HCT116 (cell line): ENCODE measurements at regions not wholly inside any gene's neighbourhood (a gene's known extent, or its start where the extent isn't known, plus 50 kb on each side); places are given as distances from the start of the nearest gene placed in this dataset.

Source experiments
- ATAC-seq: fragments of 200-7000 bp; cut with Tn5 transposase; 2 replicates; pipeline ENCODE4 v1.9.1; 2020; ENCODE audit warnings: mild to moderate bottlenecking, moderate library complexity
- BruUV-seq: library from RNA; stranded (reverse); fragments of 400-500 nt; replicated peaks from 2 replicates; lab custom pipeline; 2021; lab: Mats Ljungman, UMichigan
- CTCF ChIA-PET: fragments of 300-600 bp; sonication (Branson Sonifier 250); formaldehyde crosslinking; loops from one replicate; lab custom pipeline; 2021; ENCODE audit warnings: antibody characterized with exemption; lab: Charles Lee
- POLR2A ChIA-PET: fragments of 300-600, 350-600 bp; sonication (Branson Sonifier 250); formaldehyde crosslinking; loops from one replicate; lab custom pipeline; 2021; ENCODE audit warnings: antibody characterized with exemption; lab: Charles Lee
- RAD21 ChIA-PET, 2 experiments: fragments of 300-600 bp; sonication (Branson Sonifier 250); formaldehyde crosslinking; loops; one replicate each; lab custom pipeline; 2023; ENCODE audit warnings: low total read pairs in 2 of 2; ENCODE audit not compliant: uncharacterized antibody in 2 of 2, unreplicated experiment in 2 of 2, low non-redundant PET in 1 of 2; lab: Charles Lee
- DNase-seq: peaks from one replicate; pipeline ENCODE4 v3.0.0-alpha.2; 2010; ENCODE audit warnings: low read depth, low spot score
- H2AFZ ChIP-seq: fragments of 200-600 bp; shearing (Covaris generic), sonication (generic); 2 replicates; pipeline ENCODE4 v1.6.1; 2017; ENCODE audit warnings: low read depth, mixed run types, mixed read lengths, antibody characterized with exemption, low read length; ENCODE audit not compliant: poor library complexity, severe bottlenecking
- H3K27ac ChIP-seq: 2 replicates; pipeline ENCODE4 v1.5.1; 2012; ENCODE audit warnings: low read depth, low read length
- H3K27me3 ChIP-seq: fragments of 200-600 bp; sonication (generic); 2 replicates; pipeline ENCODE4 v1.6.1; 2016; ENCODE audit warnings: mixed run types, low read length, mixed read lengths; ENCODE audit not compliant: insufficient read depth
- H3K36me3 ChIP-seq, 2 experiments: fragments of 200-500 bp in 1 of 2; fragments of 200-600 bp in 1 of 2; sonication (Bioruptor generic) in 1 of 2; sonication (generic) in 1 of 2; 2 replicates each; pipeline versions ENCODE4 v1.5.1 to v1.6.1; 2014 to 2016; ENCODE audit warnings: low read length in 2 of 2, inconsistent platforms in 1 of 2, mixed read lengths in 1 of 2, mixed run types in 1 of 2; ENCODE audit not compliant: insufficient read depth in 2 of 2, control insufficient read depth in 1 of 2
- H3K4me1 ChIP-seq, 2 experiments: fragments of 200-600 bp in 1 of 2; sonication (generic) in 1 of 2; 2 replicates each; pipeline versions ENCODE4 v1.5.1 to v1.6.1; 2012 to 2017; ENCODE audit warnings: low read length in 2 of 2, inconsistent platforms in 1 of 2, mild to moderate bottlenecking in 1 of 2, mixed read lengths in 1 of 2, mixed run types in 1 of 2, moderate library complexity in 1 of 2; ENCODE audit not compliant: insufficient read depth in 2 of 2, control insufficient read depth in 1 of 2
- H3K4me2 ChIP-seq: fragments of 200-600 bp; sonication (generic); 2 replicates; pipeline ENCODE4 v1.6.1; 2017; ENCODE audit warnings: mixed run types, low read length, mixed read lengths
- H3K4me3 ChIP-seq, 2 experiments: fragments of 200-600 bp in 1 of 2; sonication (generic) in 1 of 2; replicated peaks in 1 of 2; 2 replicates each; pipeline ENCODE4 v1.5.1; 2011 to 2016; ENCODE audit warnings: low read length in 2 of 2, control low read depth in 1 of 2, low read depth in 1 of 2, mild to moderate bottlenecking in 1 of 2, mixed read lengths in 1 of 2, mixed run types in 1 of 2
- H3K79me2 ChIP-seq: fragments of 200-600 bp; sonication (generic); 2 replicates; pipeline ENCODE4 v1.6.1; 2017; ENCODE audit warnings: mild to moderate bottlenecking, mixed run types, low read length, moderate library complexity, mixed read lengths; ENCODE audit not compliant: insufficient read depth
- H3K9ac ChIP-seq: fragments of 200-600 bp; sonication (generic); 2 replicates; pipeline ENCODE4 v1.6.1; 2016; ENCODE audit warnings: low read length, mixed read lengths
- H3K9me2 ChIP-seq: fragments of 200-600 bp; sonication (generic), shearing (Covaris generic); 2 replicates; pipeline ENCODE4 v1.6.1; 2017; ENCODE audit warnings: mixed run types, mild to moderate bottlenecking, moderate library complexity; ENCODE audit not compliant: insufficient read depth
- H3K9me3 ChIP-seq, 2 experiments: fragments of 200-500 bp in 1 of 2; fragments of 200-600 bp in 1 of 2; sonication (Bioruptor generic) in 1 of 2; sonication (generic) in 1 of 2; 2 replicates each; pipeline ENCODE4 v1.6.1; 2014 to 2017; ENCODE audit warnings: low read length in 2 of 2, mixed read lengths in 2 of 2, inconsistent platforms in 1 of 2, low read depth in 1 of 2, mild to moderate bottlenecking in 1 of 2, mixed run types in 1 of 2, moderate library complexity in 1 of 2; ENCODE audit not compliant: control insufficient read depth in 1 of 2, insufficient read depth in 1 of 2
- H4K20me1 ChIP-seq: fragments of 200-600 bp; sonication (generic), shearing (Covaris generic); 2 replicates; pipeline ENCODE4 v1.6.1; 2017; ENCODE audit warnings: mixed run types, mild to moderate bottlenecking, moderate library complexity; ENCODE audit not compliant: insufficient read depth
- CBX3 ChIP-seq: IDR thresholded peaks from 2 replicates; pipeline ENCODE4 v1.6.1; 2012; ENCODE audit warnings: low read depth
- EZH2phosphoT487 ChIP-seq: fragments of 200-600 bp; IDR thresholded peaks from 2 replicates; pipeline ENCODE4 v1.6.1; 2018; ENCODE audit warnings: antibody characterized with exemption, borderline replicate concordance
- FOSL1 ChIP-seq: IDR thresholded peaks from 2 replicates; pipeline ENCODE4 v1.6.1; 2012; ENCODE audit warnings: low read depth
- JUND ChIP-seq: IDR thresholded peaks from 2 replicates; pipeline ENCODE4 v1.6.1; 2012
- POLR2A ChIP-seq: IDR thresholded peaks from 2 replicates; pipeline ENCODE4 v1.7.0; 2011; ENCODE audit warnings: borderline replicate concordance; ENCODE audit not compliant: insufficient read depth, insufficient read length; ENCODE audit errors: extremely low read depth
- POLR2AphosphoS5 ChIP-seq: IDR thresholded peaks from 2 replicates; pipeline ENCODE4 v1.6.1; 2011; ENCODE audit warnings: mild to moderate bottlenecking, low read depth, low read length, moderate library complexity
- SIN3A ChIP-seq: IDR thresholded peaks from 2 replicates; pipeline ENCODE4 v1.6.1; 2012; ENCODE audit warnings: low read depth
- SP1 ChIP-seq: IDR thresholded peaks from 2 replicates; pipeline ENCODE4 v1.6.1; 2012; ENCODE audit warnings: low read depth
- YY1 ChIP-seq: IDR thresholded peaks from 2 replicates; pipeline ENCODE4 v1.6.1; 2011; ENCODE audit warnings: low read length, low read depth, moderate library complexity, mild to moderate bottlenecking; ENCODE audit not compliant: insufficient replicate concordance; ENCODE audit errors: extremely low read depth
- ZFX ChIP-seq: fragments of 450-650 bp; IDR thresholded peaks from 2 replicates; pipeline ENCODE4 v1.6.1; 2017
- ZNF274 ChIP-seq: fragments of 200-500 bp; sonication (Bioruptor generic); IDR thresholded peaks from 2 replicates; pipeline ENCODE4 v1.6.1; 2014; ENCODE audit warnings: mild to moderate bottlenecking, low read depth, low read length, inconsistent platforms
- intact Hi-C: fragments of 100-400 bp; cut with micrococcal nuclease; formaldehyde crosslinking; loops from 2 replicates; pipeline ENCODE4 v1.10.0; 2022
- TF ChIP-seq, protein P1 (sequence below): IDR thresholded peaks from 2 replicates; pipeline ENCODE4 v1.6.1; 2012

DNA sequence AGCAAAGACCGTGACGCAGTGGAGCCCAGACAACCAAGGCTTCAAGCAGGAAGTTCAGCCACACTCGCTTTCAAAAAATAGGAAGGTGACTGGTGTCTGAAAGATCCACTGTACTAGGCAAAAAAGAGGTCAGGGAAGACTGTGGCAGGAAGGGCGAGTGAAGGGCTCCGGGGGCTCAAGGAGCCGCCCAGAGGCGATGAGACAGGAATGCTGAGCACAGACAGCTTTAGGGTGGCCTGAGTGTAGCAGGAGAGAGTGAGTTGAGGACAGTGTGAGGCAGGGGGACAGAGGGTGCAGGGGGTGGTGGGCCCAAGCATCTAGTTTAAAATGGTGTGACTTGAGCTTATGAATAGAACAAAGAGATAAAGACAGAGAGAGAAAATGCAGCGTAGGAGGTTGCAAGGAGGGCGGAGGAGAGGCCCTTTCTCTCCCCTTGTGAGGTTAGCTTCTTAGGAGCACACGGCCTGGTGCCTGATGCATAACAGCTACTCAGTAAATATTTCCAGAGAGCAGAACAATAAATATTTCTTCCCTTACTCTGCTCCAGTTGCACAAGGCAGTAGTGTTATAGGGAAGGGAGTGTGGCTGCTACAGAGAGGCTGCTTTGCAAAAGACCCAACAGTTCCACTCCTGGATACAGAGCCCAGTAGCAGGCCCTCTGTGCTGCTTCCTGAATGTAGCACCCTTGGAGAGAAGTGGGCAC, 789.7 kb upstream of the RAB6C start:
- Histone ChIP-seq H3K9ac (no peak overlapping the region), H4K20me1 (no peaks in the 10 kb centered on the region), H3K9me3 (no peaks in the 10 kb centered on the region), H3K27ac (no peak overlapping the region), H3K27me3 (peaks cover 13% of the 10 kb centered on the region), H2AFZ (no peak overlapping the region), H3K36me3 (no peaks in the 10 kb centered on the region; a peak in 1 of 4 replicates), H3K4me2 (no peak overlapping the region), H3K9me2 (no peaks in the 10 kb centered on the region), H3K79me2 (no peaks in the 10 kb centered on the region), H3K4me3 (no peak overlapping the region), H3K4me1 (peaks cover 0 to 23% of the 10 kb centered on the region in 2 experiments; a peak in 2 of 4 replicates)
- BruUV-seq, result no TSS peak
- RAD21 ChIA-PET, result no interaction called here
- no peak for ATAC-seq
- POLR2A ChIA-PET, result no interaction called here
- TF ChIP-seq SP1 (no peak), POLR2A (no peak), SIN3A (no peak), JUND (no peak), ZNF274 (no peak)
- CTCF ChIA-PET, result no interaction called here
- no peak for DNase-seq
- intact Hi-C loops, result no loop called here

DNA sequence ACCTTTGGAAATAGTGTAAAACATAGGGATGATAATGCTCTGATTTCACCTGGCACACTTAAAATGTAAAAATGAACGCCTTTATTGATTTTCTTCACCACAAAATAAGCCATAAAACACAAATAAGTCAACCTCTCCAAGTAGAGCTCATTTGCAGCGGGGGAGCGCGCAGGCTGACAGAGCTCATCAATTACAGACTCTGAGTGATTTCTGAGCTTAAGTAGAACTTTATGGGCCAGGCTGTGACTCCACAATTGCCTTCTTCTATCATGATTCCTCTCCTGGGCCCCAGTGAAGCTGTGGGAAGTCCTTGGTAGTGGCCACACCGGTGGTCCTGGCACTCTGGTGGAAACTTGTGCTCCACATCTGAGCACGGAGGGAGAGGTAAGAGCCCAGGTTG, 789.0 kb upstream of the RAB6C start:
- Histone ChIP-seq H3K9me3 (no peaks in the 10 kb centered on the region), H3K4me3 (no peak overlapping the region), H3K9ac (no peak overlapping the region), H3K4me1 (peaks cover 0 to 23% of the 10 kb centered on the region in 2 experiments; a peak in 2 of 4 replicates), H3K36me3 (no peaks in the 10 kb centered on the region; a peak in 1 of 4 replicates), H3K9me2 (no peaks in the 10 kb centered on the region), H3K27ac (no peak overlapping the region), H3K4me2 (0 out of 2 replicates have a peak overlapping the region, but pooled peaks have one; percentile 56), H3K27me3 (peaks cover 9% of the 10 kb centered on the region), H2AFZ (no peak overlapping the region), H4K20me1 (no peaks in the 10 kb centered on the region), H3K79me2 (no peaks in the 10 kb centered on the region)
- BruUV-seq, result no TSS peak
- RAD21 ChIA-PET, result no interaction called here
- POLR2A ChIA-PET, result no interaction called here
- DNase-seq (no peak), ATAC-seq (no peak)
- intact Hi-C loops, result no loop called here
- CTCF ChIA-PET, result no interaction called here
- TF ChIP-seq CBX3 (no peak), ZFX (no peak), YY1 (no peak), FOSL1 (no peak), POLR2AphosphoS5 (no peak), EZH2phosphoT487 (no peak)
- TF ChIP-seq, protein P1, sequence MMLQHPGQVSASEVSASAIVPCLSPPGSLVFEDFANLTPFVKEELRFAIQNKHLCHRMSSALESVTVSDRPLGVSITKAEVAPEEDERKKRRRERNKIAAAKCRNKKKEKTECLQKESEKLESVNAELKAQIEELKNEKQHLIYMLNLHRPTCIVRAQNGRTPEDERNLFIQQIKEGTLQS, result no peak
